Bronchial epithelial cell (primary cell): ENCODE measurements at regions not wholly inside any gene's neighbourhood (a gene's known extent, or its start where the extent isn't known, plus 50 kb on each side); places are given as distances from the start of the nearest gene placed in this dataset.
A peak's percentile ranks its signal among the peaks of the same experiment; 100 is the strongest.

ENCODE experiments used
- DNase-seq: peaks from one replicate; pipeline ENCODE4 v3.0.0-alpha.2; 2010; ENCODE audit warnings: low read depth
- FAIRE-seq: peaks from 2 replicates; lab custom pipeline; 2011; peaks lifted over from hg19 to GRCh38; lab: Jason Lieb, UNC
- H3K27me3 ChIP-seq: 2 replicates; pipeline ENCODE4 v1.5.1; 2011; ENCODE audit warnings: low read length; ENCODE audit not compliant: control insufficient read depth, insufficient read depth
- H3K36me3 ChIP-seq: 2 replicates; pipeline ENCODE4 v1.5.1; 2011; ENCODE audit warnings: low read length; ENCODE audit not compliant: control insufficient read depth, insufficient read depth
- H3K4me3 ChIP-seq: 2 replicates; pipeline ENCODE4 v1.5.1; 2011; ENCODE audit warnings: mild to moderate bottlenecking, low read depth, low read length, control low read depth
- TF ChIP-seq, protein P1 (sequence below): IDR thresholded peaks from 2 replicates; pipeline ENCODE4 v1.5.1; 2011; ENCODE audit warnings: mild to moderate bottlenecking, moderate library complexity, low read length, control low read depth, inconsistent platforms; ENCODE audit not compliant: insufficient read depth, severe bottlenecking

DNA sequence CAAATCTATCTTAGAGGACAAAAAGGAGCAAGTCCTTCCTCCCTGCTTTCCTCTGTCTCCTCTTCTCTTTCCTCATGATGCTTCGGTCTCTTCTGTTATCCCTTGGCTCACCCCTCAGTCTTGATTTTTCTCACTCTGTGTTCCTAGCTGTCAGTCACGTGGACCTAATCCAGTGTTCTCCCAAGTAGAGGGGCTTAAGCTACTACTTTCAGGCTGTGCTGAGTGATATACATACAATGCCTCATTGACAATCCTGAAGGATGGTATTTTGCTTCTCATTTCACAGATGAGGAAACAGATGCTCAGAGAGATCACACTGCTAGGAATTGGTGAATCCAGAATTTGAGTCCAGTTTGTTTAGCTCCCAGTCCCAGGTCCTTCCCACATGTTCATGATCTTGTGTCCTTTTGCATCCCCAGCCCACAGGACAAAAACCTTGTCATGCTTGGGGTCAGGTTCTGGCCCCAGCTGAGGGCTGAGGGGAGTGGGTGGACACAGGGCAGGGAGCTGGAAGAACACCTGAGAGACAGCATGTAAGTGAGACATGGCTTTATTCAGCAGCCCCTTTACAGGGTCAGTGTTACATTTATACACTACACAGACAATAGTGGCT is 50.5 kb upstream of the KMT2E start:
- TF ChIP-seq, protein P1, sequence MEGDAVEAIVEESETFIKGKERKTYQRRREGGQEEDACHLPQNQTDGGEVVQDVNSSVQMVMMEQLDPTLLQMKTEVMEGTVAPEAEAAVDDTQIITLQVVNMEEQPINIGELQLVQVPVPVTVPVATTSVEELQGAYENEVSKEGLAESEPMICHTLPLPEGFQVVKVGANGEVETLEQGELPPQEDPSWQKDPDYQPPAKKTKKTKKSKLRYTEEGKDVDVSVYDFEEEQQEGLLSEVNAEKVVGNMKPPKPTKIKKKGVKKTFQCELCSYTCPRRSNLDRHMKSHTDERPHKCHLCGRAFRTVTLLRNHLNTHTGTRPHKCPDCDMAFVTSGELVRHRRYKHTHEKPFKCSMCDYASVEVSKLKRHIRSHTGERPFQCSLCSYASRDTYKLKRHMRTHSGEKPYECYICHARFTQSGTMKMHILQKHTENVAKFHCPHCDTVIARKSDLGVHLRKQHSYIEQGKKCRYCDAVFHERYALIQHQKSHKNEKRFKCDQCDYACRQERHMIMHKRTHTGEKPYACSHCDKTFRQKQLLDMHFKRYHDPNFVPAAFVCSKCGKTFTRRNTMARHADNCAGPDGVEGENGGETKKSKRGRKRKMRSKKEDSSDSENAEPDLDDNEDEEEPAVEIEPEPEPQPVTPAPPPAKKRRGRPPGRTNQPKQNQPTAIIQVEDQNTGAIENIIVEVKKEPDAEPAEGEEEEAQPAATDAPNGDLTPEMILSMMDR: no peak
- FAIRE-seq (no peak), DNase-seq (peak; percentile 49)
- Histone ChIP-seq H3K36me3 (no peaks in the 10 kb centered on the region), H3K27me3 (no peaks in the 10 kb centered on the region), H3K4me3 (no peak overlapping the region)

DNA sequence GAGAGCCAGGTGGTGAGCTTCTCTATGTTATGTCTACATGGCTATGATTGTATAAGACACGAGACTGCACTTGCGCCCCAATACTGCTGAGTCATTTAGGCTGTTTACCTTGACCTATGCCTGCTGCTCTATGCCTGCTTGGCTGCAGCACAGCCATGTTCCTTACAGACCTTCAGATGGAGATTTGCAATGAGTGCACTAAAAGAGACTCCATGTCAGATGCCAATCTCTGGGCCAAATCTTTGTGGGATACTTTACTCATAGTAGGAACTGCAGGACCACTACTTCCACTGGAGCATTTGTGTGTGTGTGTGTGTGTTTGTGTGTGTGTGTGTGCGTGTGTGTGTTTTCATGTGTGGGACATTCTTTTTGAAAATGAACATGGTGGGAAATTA is 50.0 kb upstream of the KMT2E start:
- peak; percentile 93 for DNase-seq
- TF ChIP-seq, protein P1: no peak

More for the DNA sequence above, 50.0 kb upstream of the KMT2E start:
- H3K36me3 ChIP-seq: no peaks in the 10 kb centered on the region
- no peaks in the 10 kb centered on the region for H3K27me3 ChIP-seq
- no peak for FAIRE-seq
- H3K4me3 ChIP-seq: no peak overlapping the region
